SHP77 (cell line): ENCODE measurements at regions not wholly inside any gene's neighbourhood (a gene's known extent, or its start where the extent isn't known, plus 50 kb on each side); places are given as distances from the start of the nearest gene placed in this dataset.
"Not testable (repeated sequence)": the region's sequence is repeated elsewhere in the genome, so short reads cannot be mapped to it uniquely, and the experiment has no call there.

Source experiments
- DNase-seq, 2 experiments: peaks; one replicate each; lab custom pipeline; 2025; lab: John Stamatoyannopoulos, UW

GRCh38 chr2:124967325-124967724 lies 942.2 kb downstream of the CNTNAP5 start:
- no peak for DNase-seq

- DNase-seq = no peak
Measured at GRCh38 chr2:124970030-124970429, 944.9 kb downstream of the CNTNAP5 start.

- DNase-seq = no peak
Measured at GRCh38 chr2:124973396-124973795, 948.3 kb downstream of the CNTNAP5 start.

- DNase-seq = no peak
Measured at GRCh38 chr2:124975224-124975623, 950.1 kb downstream of the CNTNAP5 start.

GRCh38 chr2:124975648-124976047 lies 950.6 kb downstream of the CNTNAP5 start:
- no peak for DNase-seq

- DNase-seq = no peak
Measured at GRCh38 chr2:124978597-124978996, 953.5 kb downstream of the CNTNAP5 start.

- no peak for DNase-seq
Measured at GRCh38 chr2:124983595-124983994, 958.5 kb downstream of the CNTNAP5 start.

- DNase-seq = no peak
Measured at GRCh38 chr2:124985270-124985669, 960.2 kb downstream of the CNTNAP5 start.

- no peak for DNase-seq
Measured at GRCh38 chr2:124986136-124986535, 961.0 kb downstream of the CNTNAP5 start.

- DNase-seq = not testable (repeated sequence)
Measured at GRCh38 chr2:124986870-124987269, 961.8 kb downstream of the CNTNAP5 start.

GRCh38 chr2:124987436-124987835 lies 962.3 kb downstream of the CNTNAP5 start:
- DNase-seq = not testable (repeated sequence)

- no peak for DNase-seq
Measured at GRCh38 chr2:124988111-124988510, 963.0 kb downstream of the CNTNAP5 start.

- no peak for DNase-seq
Measured at GRCh38 chr2:124988794-124989193, 963.7 kb downstream of the CNTNAP5 start.

GRCh38 chr2:124993809-124994208 lies 968.7 kb downstream of the CNTNAP5 start:
- DNase-seq = no peak

GRCh38 chr2:124995185-124995912 lies 970.3 kb downstream of the CNTNAP5 start:
- DNase-seq = no peak

GRCh38 chr2:124996406-124996805 lies 971.3 kb downstream of the CNTNAP5 start:
- DNase-seq = no peak

- no peak for DNase-seq
Measured at GRCh38 chr2:124999906-125000305, 974.8 kb downstream of the CNTNAP5 start.

- DNase-seq = no peak
Measured at GRCh38 chr2:125004106-125004800, 979.2 kb downstream of the CNTNAP5 start.

- DNase-seq = no peak
Measured at GRCh38 chr2:125006676-125007075, 981.6 kb downstream of the CNTNAP5 start.

GRCh38 chr2:125028721-125029120 lies 1003.6 kb downstream of the CNTNAP5 start:
- not testable (repeated sequence) for DNase-seq

- no peak for DNase-seq
Measured at GRCh38 chr2:125033871-125034270, 1008.8 kb downstream of the CNTNAP5 start.

GRCh38 chr2:125037135-125037653 lies 1012.1 kb downstream of the CNTNAP5 start:
- no peak for DNase-seq

GRCh38 chr2:125041846-125042245 lies 1016.8 kb downstream of the CNTNAP5 start:
- DNase-seq = no peak
